NCI-H82 treated with DMSO at 0.1 percent for 48 hours (cell line): ENCODE measurements at regions not wholly inside any gene's neighbourhood (a gene's known extent, or its start where the extent isn't known, plus 50 kb on each side); places are given as distances from the start of the nearest gene placed in this dataset.
"Not testable (repeated sequence)": the region's sequence is repeated elsewhere in the genome, so short reads cannot be mapped to it uniquely, and the experiment has no call there.

Experiments used
- DNase-seq: peaks from one replicate; lab custom pipeline; 2025; ENCODE audit not compliant: unreplicated experiment; lab: John Stamatoyannopoulos, UW

GRCh38 chr4:100340512-100341485, 150.5 kb upstream of the DDIT4L start:
- DNase-seq, result no peak

GRCh38 chr4:100339870-100340269, 149.6 kb upstream of the DDIT4L start:
- DNase-seq, result no peak

GRCh38 chr4:100333491-100333890, 143.2 kb upstream of the DDIT4L start:
- DNase-seq, result not testable (repeated sequence)

- no peak for DNase-seq
These were observed 127.0 kb upstream of the DDIT4L start for GRCh38 chr4:100317032-100317864.

GRCh38 chr4:100314057-100314456, 123.8 kb upstream of the DDIT4L start:
- no peak for DNase-seq

- DNase-seq, result no peak
These were observed 122.5 kb upstream of the DDIT4L start for GRCh38 chr4:100312615-100313350.

- DNase-seq, result no peak
These were observed 120.9 kb upstream of the DDIT4L start for GRCh38 chr4:100311181-100311580.

GRCh38 chr4:100306018-100306417, 115.8 kb upstream of the DDIT4L start:
- DNase-seq, result no peak

GRCh38 chr4:100302061-100303026, 112.1 kb upstream of the DDIT4L start:
- no peak for DNase-seq

- no peak for DNase-seq
These were observed 109.0 kb upstream of the DDIT4L start for GRCh38 chr4:100299046-100299840.

- DNase-seq, result no peak
These were observed 105.5 kb upstream of the DDIT4L start for GRCh38 chr4:100295792-100296191.

GRCh38 chr4:100294356-100294755, 104.1 kb upstream of the DDIT4L start:
- DNase-seq, result no peak

GRCh38 chr4:100290585-100290984, 100.3 kb upstream of the DDIT4L start:
- DNase-seq, result no peak

- DNase-seq, result no peak
These were observed 99.7 kb upstream of the DDIT4L start for GRCh38 chr4:100289946-100290345.

GRCh38 chr4:100289530-100289888, 99.2 kb upstream of the DDIT4L start:
- DNase-seq, result no peak

GRCh38 chr4:100288811-100289529, 98.7 kb upstream of the DDIT4L start:
- no peak for DNase-seq

GRCh38 chr4:100288161-100288560, 97.9 kb upstream of the DDIT4L start:
- DNase-seq, result peak; percentile 36

GRCh38 chr4:100287534-100287933, 97.3 kb upstream of the DDIT4L start:
- no peak for DNase-seq

- DNase-seq, result peak; percentile 72
These were observed 96.4 kb upstream of the DDIT4L start for GRCh38 chr4:100286636-100287035.
